HCT116 (cell line): ENCODE measurements at regions not wholly inside any gene's neighbourhood (a gene's known extent, or its start where the extent isn't known, plus 50 kb on each side); places are given as distances from the start of the nearest gene placed in this dataset.

Experiments
- ATAC-seq: fragments of 200-7000 bp; cut with Tn5 transposase; 2 replicates; pipeline ENCODE4 v1.9.1; 2020; ENCODE audit warnings: mild to moderate bottlenecking, moderate library complexity
- BruUV-seq: library from RNA; stranded (reverse); fragments of 400-500 nt; replicated peaks from 2 replicates; lab custom pipeline; 2021; lab: Mats Ljungman, UMichigan
- CTCF ChIA-PET: fragments of 300-600 bp; sonication (Branson Sonifier 250); formaldehyde crosslinking; loops from one replicate; lab custom pipeline; 2021; ENCODE audit warnings: antibody characterized with exemption; lab: Charles Lee
- POLR2A ChIA-PET: fragments of 300-600, 350-600 bp; sonication (Branson Sonifier 250); formaldehyde crosslinking; loops from one replicate; lab custom pipeline; 2021; ENCODE audit warnings: antibody characterized with exemption; lab: Charles Lee
- RAD21 ChIA-PET, 2 experiments: fragments of 300-600 bp; sonication (Branson Sonifier 250); formaldehyde crosslinking; loops; one replicate each; lab custom pipeline; 2023; ENCODE audit warnings: low total read pairs in 2 of 2; ENCODE audit not compliant: uncharacterized antibody in 2 of 2, unreplicated experiment in 2 of 2, low non-redundant PET in 1 of 2; lab: Charles Lee
- DNase-seq: peaks from one replicate; pipeline ENCODE4 v3.0.0-alpha.2; 2010; ENCODE audit warnings: low read depth, low spot score
- H2AFZ ChIP-seq: fragments of 200-600 bp; shearing (Covaris generic), sonication (generic); 2 replicates; pipeline ENCODE4 v1.6.1; 2017; ENCODE audit warnings: low read depth, mixed run types, mixed read lengths, antibody characterized with exemption, low read length; ENCODE audit not compliant: poor library complexity, severe bottlenecking
- H3K27ac ChIP-seq: 2 replicates; pipeline ENCODE4 v1.5.1; 2012; ENCODE audit warnings: low read depth, low read length
- H3K27me3 ChIP-seq: fragments of 200-600 bp; sonication (generic); 2 replicates; pipeline ENCODE4 v1.6.1; 2016; ENCODE audit warnings: mixed run types, low read length, mixed read lengths; ENCODE audit not compliant: insufficient read depth
- H3K36me3 ChIP-seq, 2 experiments: fragments of 200-500 bp in 1 of 2; fragments of 200-600 bp in 1 of 2; sonication (Bioruptor generic) in 1 of 2; sonication (generic) in 1 of 2; 2 replicates each; pipeline versions ENCODE4 v1.5.1 to v1.6.1; 2014 to 2016; ENCODE audit warnings: low read length in 2 of 2, inconsistent platforms in 1 of 2, mixed read lengths in 1 of 2, mixed run types in 1 of 2; ENCODE audit not compliant: insufficient read depth in 2 of 2, control insufficient read depth in 1 of 2
- H3K4me1 ChIP-seq, 2 experiments: fragments of 200-600 bp in 1 of 2; sonication (generic) in 1 of 2; 2 replicates each; pipeline versions ENCODE4 v1.5.1 to v1.6.1; 2012 to 2017; ENCODE audit warnings: low read length in 2 of 2, inconsistent platforms in 1 of 2, mild to moderate bottlenecking in 1 of 2, mixed read lengths in 1 of 2, mixed run types in 1 of 2, moderate library complexity in 1 of 2; ENCODE audit not compliant: insufficient read depth in 2 of 2, control insufficient read depth in 1 of 2
- H3K4me2 ChIP-seq: fragments of 200-600 bp; sonication (generic); 2 replicates; pipeline ENCODE4 v1.6.1; 2017; ENCODE audit warnings: mixed run types, low read length, mixed read lengths
- H3K4me3 ChIP-seq, 2 experiments: fragments of 200-600 bp in 1 of 2; sonication (generic) in 1 of 2; replicated peaks in 1 of 2; 2 replicates each; pipeline ENCODE4 v1.5.1; 2011 to 2016; ENCODE audit warnings: low read length in 2 of 2, control low read depth in 1 of 2, low read depth in 1 of 2, mild to moderate bottlenecking in 1 of 2, mixed read lengths in 1 of 2, mixed run types in 1 of 2
- H3K79me2 ChIP-seq: fragments of 200-600 bp; sonication (generic); 2 replicates; pipeline ENCODE4 v1.6.1; 2017; ENCODE audit warnings: mild to moderate bottlenecking, mixed run types, low read length, moderate library complexity, mixed read lengths; ENCODE audit not compliant: insufficient read depth
- H3K9ac ChIP-seq: fragments of 200-600 bp; sonication (generic); 2 replicates; pipeline ENCODE4 v1.6.1; 2016; ENCODE audit warnings: low read length, mixed read lengths
- H3K9me2 ChIP-seq: fragments of 200-600 bp; sonication (generic), shearing (Covaris generic); 2 replicates; pipeline ENCODE4 v1.6.1; 2017; ENCODE audit warnings: mixed run types, mild to moderate bottlenecking, moderate library complexity; ENCODE audit not compliant: insufficient read depth
- H3K9me3 ChIP-seq, 2 experiments: fragments of 200-500 bp in 1 of 2; fragments of 200-600 bp in 1 of 2; sonication (Bioruptor generic) in 1 of 2; sonication (generic) in 1 of 2; 2 replicates each; pipeline ENCODE4 v1.6.1; 2014 to 2017; ENCODE audit warnings: low read length in 2 of 2, mixed read lengths in 2 of 2, inconsistent platforms in 1 of 2, low read depth in 1 of 2, mild to moderate bottlenecking in 1 of 2, mixed run types in 1 of 2, moderate library complexity in 1 of 2; ENCODE audit not compliant: control insufficient read depth in 1 of 2, insufficient read depth in 1 of 2
- H4K20me1 ChIP-seq: fragments of 200-600 bp; sonication (generic), shearing (Covaris generic); 2 replicates; pipeline ENCODE4 v1.6.1; 2017; ENCODE audit warnings: mixed run types, mild to moderate bottlenecking, moderate library complexity; ENCODE audit not compliant: insufficient read depth
- CBX3 ChIP-seq: IDR thresholded peaks from 2 replicates; pipeline ENCODE4 v1.6.1; 2012; ENCODE audit warnings: low read depth
- CEBPB ChIP-seq: IDR thresholded peaks from 2 replicates; pipeline ENCODE4 v1.6.1; 2012; ENCODE audit warnings: low read depth
- CTCF ChIP-seq, 3 experiments: fragments of 200-600 bp in 1 of 3; sonication (generic) in 1 of 3; IDR thresholded peaks in 2 of 3; conservative IDR thresholded peaks in 1 of 3; 2 replicates each; pipeline ENCODE4 v1.5.1; 2012 to 2017; ENCODE audit warnings: low read depth in 2 of 3, low read length in 2 of 3, antibody characterized with exemption in 1 of 3, borderline replicate concordance in 1 of 3, control low read depth in 1 of 3, mild to moderate bottlenecking in 1 of 3, mixed read lengths in 1 of 3, mixed run types in 1 of 3, moderate library complexity in 1 of 3; ENCODE audit not compliant: insufficient read depth in 1 of 3
- ELF1 ChIP-seq: IDR thresholded peaks from 2 replicates; pipeline ENCODE4 v1.6.1; 2012; ENCODE audit warnings: low read depth, borderline replicate concordance
- EZH2 ChIP-seq: fragments of 200-600 bp; sonication (generic); IDR thresholded peaks from 2 replicates; pipeline ENCODE4 v1.6.1; 2017; ENCODE audit warnings: antibody characterized with exemption, mixed run types
- FOSL1 ChIP-seq: IDR thresholded peaks from 2 replicates; pipeline ENCODE4 v1.6.1; 2012; ENCODE audit warnings: low read depth
- RAD21 ChIP-seq: IDR thresholded peaks from 2 replicates; pipeline ENCODE4 v1.6.1; 2012; ENCODE audit warnings: low read depth, mild to moderate bottlenecking
- SIN3A ChIP-seq: IDR thresholded peaks from 2 replicates; pipeline ENCODE4 v1.6.1; 2012; ENCODE audit warnings: low read depth
- SRF ChIP-seq: IDR thresholded peaks from 2 replicates; pipeline ENCODE4 v1.6.1; 2012; ENCODE audit warnings: low read depth
- YY1 ChIP-seq: IDR thresholded peaks from 2 replicates; pipeline ENCODE4 v1.6.1; 2011; ENCODE audit warnings: low read length, low read depth, moderate library complexity, mild to moderate bottlenecking; ENCODE audit not compliant: insufficient replicate concordance; ENCODE audit errors: extremely low read depth
- ZFX ChIP-seq: fragments of 450-650 bp; IDR thresholded peaks from 2 replicates; pipeline ENCODE4 v1.6.1; 2017
- ZNF274 ChIP-seq: fragments of 200-500 bp; sonication (Bioruptor generic); IDR thresholded peaks from 2 replicates; pipeline ENCODE4 v1.6.1; 2014; ENCODE audit warnings: mild to moderate bottlenecking, low read depth, low read length, inconsistent platforms
- intact Hi-C: fragments of 100-400 bp; cut with micrococcal nuclease; formaldehyde crosslinking; loops from 2 replicates; pipeline ENCODE4 v1.10.0; 2022

DNA sequence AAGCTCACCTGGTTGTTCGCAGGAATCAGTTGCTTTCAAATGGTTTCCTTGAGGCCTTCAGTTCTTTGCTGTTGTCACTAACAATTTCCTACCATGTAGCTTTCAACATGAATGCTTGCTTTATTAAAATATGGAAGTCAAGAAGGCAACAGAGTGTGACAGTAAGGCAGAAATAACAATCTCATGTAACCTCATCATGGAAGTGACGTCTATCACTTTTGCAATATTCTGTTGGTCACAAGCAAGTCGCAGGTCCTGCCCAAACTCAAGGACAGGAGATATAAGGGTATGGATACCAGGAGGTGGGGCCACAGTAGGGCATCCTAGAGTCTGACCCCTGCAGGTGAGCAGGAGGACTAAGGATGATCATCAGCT, 296.8 kb upstream of the ZP4 start:
- H3K4me1 ChIP-seq: no peaks in the 10 kb centered on the region
- TF ChIP-seq CBX3 (no peak), FOSL1 (no peak), ELF1 (no peak), EZH2 (no peak), YY1 (no peak), ZFX (no peak), RAD21 (no peak)
- ChIA-PET CTCF (no interaction called here), POLR2A (no interaction called here), RAD21 (no interaction called here)
- intact Hi-C loops: no loop called here
- DNase-seq (no peak), ATAC-seq (no peak)
- no peak overlapping the region for H3K9ac ChIP-seq
- no peaks in the 10 kb centered on the region for H4K20me1 ChIP-seq
- no peaks in the 10 kb centered on the region for H3K79me2 ChIP-seq
- no peaks in the 10 kb centered on the region for H3K9me2 ChIP-seq
- no peak overlapping the region for H3K4me3 ChIP-seq
- H3K27me3 ChIP-seq: no peaks in the 10 kb centered on the region
- no TSS peak for BruUV-seq
- H3K36me3 ChIP-seq: no peaks in the 10 kb centered on the region
- H3K4me2 ChIP-seq: no peak overlapping the region
- peaks cover 15 to 21% of the 10 kb centered on the region in 2 experiments; a peak in 2 of 4 replicates for H3K9me3 ChIP-seq
- H3K27ac ChIP-seq: no peak overlapping the region
- H2AFZ ChIP-seq: no peak overlapping the region

DNA sequence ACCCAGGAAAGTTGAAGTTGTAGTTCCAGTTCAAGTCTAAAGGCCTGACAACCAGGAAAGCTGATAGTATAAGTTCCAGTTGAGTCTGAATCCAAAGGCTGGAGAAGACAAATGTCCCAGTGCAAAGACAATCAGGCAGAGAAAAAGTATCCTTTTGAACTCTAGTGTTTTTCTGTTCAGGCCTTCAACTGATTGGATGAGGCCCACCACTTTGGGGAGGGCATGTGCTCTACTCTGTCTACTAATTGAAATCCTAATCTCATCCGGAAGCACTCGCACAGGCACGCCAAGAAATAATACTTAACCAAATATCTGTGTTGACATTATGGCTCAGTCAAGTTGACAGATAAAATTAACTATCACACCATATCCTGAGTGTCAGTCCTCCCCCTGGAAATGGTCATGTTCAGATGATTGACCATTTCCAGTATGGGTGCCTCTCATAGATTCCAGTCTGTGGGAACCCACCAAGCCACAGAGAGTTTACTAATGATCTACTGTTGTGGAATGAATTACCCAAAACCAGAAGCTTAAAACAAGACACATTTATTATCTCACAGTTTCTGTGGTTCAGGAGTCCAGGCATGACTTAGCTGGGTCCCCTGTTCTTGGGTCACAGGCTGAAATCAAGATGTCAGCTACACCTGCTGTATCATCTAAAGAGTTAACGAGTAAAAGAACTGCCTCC, 296.3 kb upstream of the ZP4 start:
- Histone ChIP-seq H3K79me2 (no peaks in the 10 kb centered on the region), H3K4me2 (no peak overlapping the region), H3K9me2 (no peaks in the 10 kb centered on the region), H3K4me3 (no peak overlapping the region), H3K4me1 (no peaks in the 10 kb centered on the region), H3K36me3 (no peaks in the 10 kb centered on the region), H3K27ac (no peak overlapping the region), H3K9ac (no peak overlapping the region), H3K9me3 (peaks cover 15 to 20% of the 10 kb centered on the region in 2 experiments; a peak in 2 of 4 replicates), H3K27me3 (no peaks in the 10 kb centered on the region), H2AFZ (no peak overlapping the region), H4K20me1 (no peaks in the 10 kb centered on the region)
- POLR2A ChIA-PET: no interaction called here
- DNase-seq (no peak), ATAC-seq (no peak)
- no TSS peak for BruUV-seq
- CTCF ChIA-PET: no interaction called here
- RAD21 ChIA-PET: no interaction called here
- no peak for TF ChIP-seq ELF1
- TF ChIP-seq YY1: no peak
- no peak for TF ChIP-seq CBX3
- no peak for TF ChIP-seq SRF
- no peak for TF ChIP-seq CTCF (IDR thresholded peaks at IDR 0.05 in 2 of 3, conservative IDR thresholded peaks at IDR 0.05 in 1 of 3; ENCODE audit: borderline replicate concordance in 1 of 3, insufficient read depth in 1 of 3, low read depth in 2 of 3, low read length in 2 of 3)
- TF ChIP-seq ZNF274: no peak
- no peak for TF ChIP-seq SIN3A
- no peak for TF ChIP-seq CEBPB
- TF ChIP-seq FOSL1: no peak
- TF ChIP-seq, all 23 proteins: peak for 0
- intact Hi-C loops: no loop called here
